ENCODE measurements at regions not wholly inside any gene's neighbourhood (a gene's known extent, or its start where the extent isn't known, plus 50 kb on each side); places are given as distances from the start of the nearest gene placed in this dataset.

DNA sequence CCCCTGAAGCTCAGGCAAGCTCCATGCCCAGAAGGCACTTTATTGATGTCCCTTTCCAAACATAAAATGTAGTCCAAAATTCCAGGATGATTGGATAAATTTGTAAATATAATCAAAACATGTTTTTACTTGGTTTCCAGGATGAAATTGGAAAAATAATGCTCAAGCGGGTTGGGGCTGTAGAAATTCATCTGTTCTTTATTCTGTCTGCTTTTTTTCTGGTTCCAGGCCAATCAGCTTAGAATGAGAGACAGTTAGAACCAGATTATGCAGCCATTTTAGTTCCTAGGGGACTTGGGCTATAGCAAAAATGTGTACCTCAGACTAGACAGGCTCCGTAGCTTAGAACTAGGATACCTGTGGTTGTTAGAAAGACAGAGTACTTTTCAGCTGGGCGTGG is 450.8 kb downstream of the MCTP2 start:
- TF ChIP-seq EZH2 (optimal IDR thresholded peaks at IDR 0.05; ENCODE audit: low read depth, low read length): no peak
- TF ChIP-seq, protein P1, sequence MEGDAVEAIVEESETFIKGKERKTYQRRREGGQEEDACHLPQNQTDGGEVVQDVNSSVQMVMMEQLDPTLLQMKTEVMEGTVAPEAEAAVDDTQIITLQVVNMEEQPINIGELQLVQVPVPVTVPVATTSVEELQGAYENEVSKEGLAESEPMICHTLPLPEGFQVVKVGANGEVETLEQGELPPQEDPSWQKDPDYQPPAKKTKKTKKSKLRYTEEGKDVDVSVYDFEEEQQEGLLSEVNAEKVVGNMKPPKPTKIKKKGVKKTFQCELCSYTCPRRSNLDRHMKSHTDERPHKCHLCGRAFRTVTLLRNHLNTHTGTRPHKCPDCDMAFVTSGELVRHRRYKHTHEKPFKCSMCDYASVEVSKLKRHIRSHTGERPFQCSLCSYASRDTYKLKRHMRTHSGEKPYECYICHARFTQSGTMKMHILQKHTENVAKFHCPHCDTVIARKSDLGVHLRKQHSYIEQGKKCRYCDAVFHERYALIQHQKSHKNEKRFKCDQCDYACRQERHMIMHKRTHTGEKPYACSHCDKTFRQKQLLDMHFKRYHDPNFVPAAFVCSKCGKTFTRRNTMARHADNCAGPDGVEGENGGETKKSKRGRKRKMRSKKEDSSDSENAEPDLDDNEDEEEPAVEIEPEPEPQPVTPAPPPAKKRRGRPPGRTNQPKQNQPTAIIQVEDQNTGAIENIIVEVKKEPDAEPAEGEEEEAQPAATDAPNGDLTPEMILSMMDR (IDR thresholded peaks at IDR 0.05; ENCODE audit: low read length): no peak
- no peak for TF ChIP-seq EZH2phosphoT487 (IDR thresholded peaks at IDR 0.05; ENCODE audit: low read length)

Measured in MM.1S (cell line).